Fibroblast of skin of right biceps (primary cell): ENCODE measurements at regions not wholly inside any gene's neighbourhood (a gene's known extent, or its start where the extent isn't known, plus 50 kb on each side); places are given as distances from the start of the nearest gene placed in this dataset.
A peak's percentile ranks its signal among the peaks of the same experiment; 100 is the strongest.

Source experiments
- DNase-seq: peaks from one replicate; pipeline ENCODE4 v3.0.0-alpha.2; 2013

- no peak for DNase-seq
These were observed 1264.2 kb downstream of the OTOL1 start for GRCh38 chr3:162760789-162761188.

DNA sequence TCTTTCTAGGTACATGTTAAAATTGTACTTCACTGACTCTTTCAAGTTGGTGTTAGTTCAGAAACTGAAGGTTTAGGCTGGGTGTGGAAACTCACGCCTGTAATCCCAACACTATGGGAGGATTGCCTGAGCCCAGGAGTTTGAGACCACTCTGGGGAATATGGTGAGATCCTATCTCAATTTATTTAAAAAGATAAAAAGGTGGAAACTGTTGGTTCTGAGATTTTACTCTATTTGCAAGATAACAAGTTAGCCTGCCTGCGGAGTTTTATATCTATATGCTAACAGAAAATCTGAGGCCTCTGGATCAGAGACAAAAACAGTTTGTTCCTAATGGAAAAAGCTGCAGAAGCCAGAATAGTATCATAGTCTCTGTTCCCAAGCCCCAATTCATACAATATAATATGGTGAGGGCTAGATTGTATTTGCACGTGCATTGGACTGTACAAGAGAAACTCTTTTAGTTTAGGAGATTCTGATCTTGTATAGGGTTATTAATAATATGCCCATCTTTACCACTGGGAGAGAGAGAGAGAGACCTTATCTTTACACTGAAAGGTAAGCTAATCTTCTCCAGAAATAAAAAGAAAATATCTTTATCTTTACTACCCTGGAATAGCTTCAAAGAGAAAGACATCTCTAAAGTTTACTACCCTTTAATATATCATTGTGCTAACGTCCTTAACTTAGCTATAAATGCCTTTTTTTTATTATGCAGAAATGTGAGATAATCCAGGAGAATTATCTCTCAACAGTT lies 1267.6 kb downstream of the OTOL1 start:
- DNase-seq, result no peak

GRCh38 chr3:162764808-162765071 lies 1268.1 kb downstream of the OTOL1 start:
- DNase-seq, result peak; percentile 2

GRCh38 chr3:162765524-162765923 lies 1268.9 kb downstream of the OTOL1 start:
- DNase-seq, result no peak

DNA sequence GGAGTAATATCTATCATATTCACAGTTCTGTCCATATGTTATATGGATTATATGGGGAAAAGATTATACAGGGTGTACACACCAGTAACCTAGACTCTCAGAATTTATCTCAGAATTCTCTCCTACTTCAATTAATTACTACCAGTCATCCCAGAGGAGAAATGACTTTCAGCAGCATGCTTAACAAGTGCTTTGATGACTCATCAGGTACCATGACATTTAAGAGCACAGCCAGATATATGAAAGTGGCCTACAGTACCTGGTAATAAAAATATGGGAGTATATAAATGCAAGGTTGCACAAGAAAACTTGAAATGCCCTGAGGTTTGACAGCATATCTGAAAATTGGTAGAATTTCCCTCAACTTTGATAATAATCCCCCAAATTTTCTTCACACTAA lies 1273.0 kb downstream of the OTOL1 start:
- DNase-seq, result no peak

DNA sequence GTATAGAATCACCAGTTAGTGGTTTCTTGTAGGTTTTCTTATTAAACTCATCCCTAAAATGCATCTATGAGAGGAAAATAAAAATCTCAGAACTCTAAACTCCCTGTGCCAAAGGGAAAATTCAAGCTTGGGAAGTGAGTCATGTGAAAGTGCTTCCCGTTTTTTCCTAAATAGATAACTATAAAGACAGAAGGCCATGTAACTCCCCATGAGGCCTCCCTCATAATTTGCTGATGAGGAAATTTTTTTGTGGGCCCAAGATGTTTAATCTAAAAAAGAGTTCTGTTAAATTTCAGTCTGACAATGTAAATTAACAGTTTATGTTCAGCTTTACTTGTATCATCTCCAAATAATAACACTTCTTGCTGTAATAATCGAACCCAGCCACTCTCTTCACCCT lies 1273.9 kb downstream of the OTOL1 start:
- DNase-seq, result no peak

GRCh38 chr3:162774613-162775100 lies 1278.0 kb downstream of the OTOL1 start:
- no peak for DNase-seq

DNA sequence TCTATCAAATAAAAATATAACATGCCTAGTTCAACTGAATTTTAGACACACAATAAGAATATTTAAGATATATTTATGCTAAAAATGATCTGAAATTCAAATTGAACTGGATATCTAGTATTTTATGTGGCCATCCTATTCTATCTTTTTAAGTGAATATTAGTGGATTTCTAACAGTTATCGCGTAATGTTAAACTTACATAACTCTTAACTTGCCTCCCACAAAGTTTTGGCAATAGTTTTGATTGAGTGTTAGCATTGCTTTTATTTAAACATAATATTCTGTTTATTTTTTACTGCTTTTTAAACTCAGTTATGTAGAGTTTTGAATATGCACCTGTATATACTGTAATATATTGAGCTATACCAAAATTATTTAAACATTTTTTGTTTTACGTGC lies 1279.5 kb downstream of the OTOL1 start:
- DNase-seq, result no peak

GRCh38 chr3:162777118-162777517 lies 1280.5 kb downstream of the OTOL1 start:
- DNase-seq, result no peak

- DNase-seq, result no peak
These were observed 1283.7 kb downstream of the OTOL1 start for GRCh38 chr3:162780313-162780712.

DNA sequence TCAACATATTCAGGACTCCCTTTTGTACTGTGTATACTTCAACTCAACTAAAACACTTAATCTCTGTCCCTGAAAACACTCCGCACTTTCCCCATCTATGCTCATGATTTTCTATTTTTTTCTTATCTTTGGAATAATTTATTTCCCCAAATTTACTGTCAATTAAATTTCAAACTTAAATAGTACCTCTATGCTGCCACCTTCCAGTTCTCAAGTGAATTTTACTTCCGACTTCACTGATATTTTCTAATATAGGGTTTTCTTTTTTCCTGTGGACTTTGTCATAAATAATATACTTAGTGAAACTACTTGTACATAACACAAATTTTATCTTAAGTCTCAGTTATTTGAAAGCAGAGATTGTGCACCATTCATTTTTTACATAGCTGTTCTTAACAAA lies 1303.3 kb downstream of the OTOL1 start:
- no peak for DNase-seq

DNA sequence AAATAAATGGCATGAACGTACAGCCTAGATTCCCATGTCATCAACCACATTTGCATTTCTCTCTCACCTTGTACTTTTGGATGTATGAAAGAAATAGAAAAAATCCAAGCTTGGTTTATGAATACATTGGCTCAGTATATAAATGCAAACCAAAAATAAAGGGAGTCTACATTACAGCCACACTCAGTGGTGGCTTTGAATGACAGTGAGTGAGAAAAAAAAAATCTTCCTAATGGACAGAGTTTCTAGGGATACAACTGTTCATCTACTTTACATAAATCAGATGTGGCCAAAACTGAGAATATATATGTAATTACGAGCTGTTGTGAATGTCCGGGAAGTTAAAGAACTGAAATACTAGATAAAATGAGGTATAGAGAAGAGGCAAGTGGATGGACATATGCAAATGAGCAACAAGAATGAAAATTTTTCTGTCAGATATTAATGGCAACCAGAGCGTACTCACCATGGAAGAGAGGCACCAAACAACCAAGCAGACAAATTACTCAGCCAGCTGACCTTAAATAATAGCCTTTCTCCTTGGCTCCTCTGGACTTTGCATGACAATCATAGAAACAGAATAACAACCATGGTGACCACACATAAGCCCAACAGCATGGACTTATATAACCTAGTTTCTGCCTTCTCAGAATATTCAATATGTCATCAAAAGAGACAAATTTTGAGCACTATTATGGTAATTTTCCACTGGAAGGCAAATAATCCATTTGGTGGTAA lies 1305.8 kb downstream of the OTOL1 start:
- DNase-seq, result no peak

- no peak for DNase-seq
These were observed 1314.2 kb downstream of the OTOL1 start for GRCh38 chr3:162810776-162811175.

GRCh38 chr3:162842549-162843216 lies 1346.1 kb downstream of the OTOL1 start:
- no peak for DNase-seq

- no peak for DNase-seq
These were observed 1349.3 kb downstream of the OTOL1 start for GRCh38 chr3:162845918-162846317.

- DNase-seq, result no peak
These were observed 1350.9 kb downstream of the OTOL1 start for GRCh38 chr3:162847511-162847910.

GRCh38 chr3:162863579-162863978 lies 1367.0 kb downstream of the OTOL1 start:
- no peak for DNase-seq

GRCh38 chr3:162865466-162865865 lies 1368.9 kb downstream of the OTOL1 start:
- no peak for DNase-seq

GRCh38 chr3:162879021-162879562 lies 1382.5 kb downstream of the OTOL1 start:
- no peak for DNase-seq

GRCh38 chr3:162884373-162884772 lies 1387.8 kb downstream of the OTOL1 start:
- DNase-seq, result no peak

GRCh38 chr3:162892921-162893793 lies 1396.5 kb downstream of the OTOL1 start:
- DNase-seq, result no peak

DNA sequence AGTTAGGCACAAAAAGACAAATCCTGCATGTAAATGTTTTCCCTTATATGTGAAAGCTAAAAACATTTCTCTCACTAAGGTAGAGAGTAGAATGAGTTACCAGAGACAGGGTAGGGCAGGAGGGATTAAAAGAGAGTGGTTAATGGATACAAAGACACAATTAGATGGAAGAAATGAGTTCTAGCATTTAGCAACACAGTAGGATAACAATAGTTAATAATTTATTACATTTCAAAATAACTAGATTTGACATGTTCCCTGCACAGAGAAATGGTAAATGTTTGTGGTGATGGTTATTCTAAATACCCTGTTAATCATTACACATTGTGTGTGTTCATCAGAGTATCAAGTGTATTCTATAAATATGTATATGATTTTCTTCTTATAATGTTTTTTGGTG lies 1400.7 kb downstream of the OTOL1 start:
- no peak for DNase-seq

DNA sequence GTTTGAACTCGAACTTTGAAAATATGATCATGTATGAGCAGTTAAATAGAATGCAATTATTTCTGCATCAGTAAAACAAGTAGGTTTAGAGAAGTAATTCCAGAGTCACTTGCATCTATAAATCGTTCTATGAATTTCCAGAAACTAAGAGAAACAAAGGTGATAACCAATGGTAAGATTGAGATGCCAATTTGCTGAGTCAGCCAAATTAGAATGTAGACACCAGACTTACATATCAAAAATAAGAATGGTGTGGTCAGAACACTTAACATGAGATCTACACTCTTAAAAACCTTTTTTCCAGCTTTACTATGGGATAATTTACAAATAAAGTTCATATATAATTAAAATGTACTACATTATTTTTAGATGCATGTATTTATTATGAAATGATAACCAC lies 1435.9 kb downstream of the OTOL1 start:
- no peak for DNase-seq
